Thyroid gland (tissue), 4 donors: ENCODE measurements at regions not wholly inside any gene's neighbourhood (a gene's known extent, or its start where the extent isn't known, plus 50 kb on each side); places are given as distances from the start of the nearest gene placed in this dataset.

Experiments used
- POLR2A ChIP-seq, 2 donors: fragments of 450-650 bp; IDR thresholded peaks; one replicate each; pipeline ENCODE4 v1.6.1; 2017; ENCODE audit warnings: antibody characterized with exemption in 2 of 2, mild to moderate bottlenecking in 2 of 2, moderate library complexity in 1 of 2
- TF ChIP-seq, protein P1 (sequence below), 6 experiments: fragments of 200-600 bp in 3 of 6; fragments of 450-650 bp in 3 of 6; sonication (generic) in 3 of 6; IDR thresholded peaks; one replicate each; pipeline ENCODE4 v1.5.1; 2016 to 2019; ENCODE audit warnings: antibody characterized with exemption in 6 of 6, mild to moderate bottlenecking in 2 of 6, inconsistent platforms in 1 of 6, moderate library complexity in 1 of 6

DNA sequence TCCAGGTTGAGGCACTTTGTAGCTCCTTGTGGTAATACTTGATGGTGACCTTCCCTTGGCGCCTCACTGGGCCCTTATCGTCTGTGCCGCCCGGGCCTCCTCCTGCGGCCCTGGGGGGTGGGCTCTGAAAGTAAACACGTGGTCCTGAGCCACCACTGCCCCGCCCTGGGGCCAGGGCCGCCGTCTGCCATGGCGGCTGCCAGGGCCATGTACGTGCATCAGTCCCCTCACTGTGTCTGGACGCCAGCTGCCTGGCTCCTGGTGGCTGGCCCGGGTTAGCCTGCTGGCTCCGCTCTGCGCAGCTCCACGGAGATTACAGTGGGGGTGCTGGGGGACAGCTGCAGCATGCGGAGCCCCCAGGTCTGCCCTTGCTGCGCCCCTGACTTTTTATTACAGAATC, 81.8 kb upstream of the CENPW start:
- TF ChIP-seq POLR2A (IDR thresholded peaks at IDR 0.05) = no peak
- TF ChIP-seq, protein P1, sequence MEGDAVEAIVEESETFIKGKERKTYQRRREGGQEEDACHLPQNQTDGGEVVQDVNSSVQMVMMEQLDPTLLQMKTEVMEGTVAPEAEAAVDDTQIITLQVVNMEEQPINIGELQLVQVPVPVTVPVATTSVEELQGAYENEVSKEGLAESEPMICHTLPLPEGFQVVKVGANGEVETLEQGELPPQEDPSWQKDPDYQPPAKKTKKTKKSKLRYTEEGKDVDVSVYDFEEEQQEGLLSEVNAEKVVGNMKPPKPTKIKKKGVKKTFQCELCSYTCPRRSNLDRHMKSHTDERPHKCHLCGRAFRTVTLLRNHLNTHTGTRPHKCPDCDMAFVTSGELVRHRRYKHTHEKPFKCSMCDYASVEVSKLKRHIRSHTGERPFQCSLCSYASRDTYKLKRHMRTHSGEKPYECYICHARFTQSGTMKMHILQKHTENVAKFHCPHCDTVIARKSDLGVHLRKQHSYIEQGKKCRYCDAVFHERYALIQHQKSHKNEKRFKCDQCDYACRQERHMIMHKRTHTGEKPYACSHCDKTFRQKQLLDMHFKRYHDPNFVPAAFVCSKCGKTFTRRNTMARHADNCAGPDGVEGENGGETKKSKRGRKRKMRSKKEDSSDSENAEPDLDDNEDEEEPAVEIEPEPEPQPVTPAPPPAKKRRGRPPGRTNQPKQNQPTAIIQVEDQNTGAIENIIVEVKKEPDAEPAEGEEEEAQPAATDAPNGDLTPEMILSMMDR (IDR thresholded peaks at IDR 0.05) = no peak
